H1 (cell line): ENCODE measurements at regions not wholly inside any gene's neighbourhood (a gene's known extent, or its start where the extent isn't known, plus 50 kb on each side); places are given as distances from the start of the nearest gene placed in this dataset.

Source experiments
- CTCF ChIA-PET: fragments of 300-600 bp; sonication (Branson Sonifier 250); formaldehyde crosslinking; loops from one replicate; lab custom pipeline; 2021; ENCODE audit not compliant: partially characterized antibody; lab: Charles Lee
- POLR2A ChIA-PET: fragments of 300-600 bp; sonication (Branson Sonifier 250); formaldehyde crosslinking; loops from one replicate; lab custom pipeline; 2021; ENCODE audit warnings: inconsistent platforms; ENCODE audit not compliant: partially characterized antibody; lab: Charles Lee
- DNase-seq, 2 experiments: peaks; one replicate each; pipeline versions ENCODE4 v3.0.0 to v3.0.0-alpha.2; 2010 to 2022; ENCODE audit warnings: low spot score in 2 of 2, low read depth in 1 of 2, mixed read lengths in 1 of 2
- FAIRE-seq: peaks from 2 replicates; lab custom pipeline; 2011; peaks lifted over from hg19 to GRCh38; lab: Jason Lieb, UNC
- H2AFZ ChIP-seq: 2 replicates; pipeline ENCODE4 v1.8.1; 2012; ENCODE audit warnings: low read length, inconsistent platforms
- H2AK5ac ChIP-seq: 2 replicates; pipeline ENCODE4 v1.6.1; 2013; ENCODE audit warnings: low read depth, low read length
- H2BK120ac ChIP-seq: replicated peaks from 2 replicates; pipeline ENCODE3; 2013; ENCODE audit warnings: low read depth, low read length, inconsistent platforms
- H2BK12ac ChIP-seq: 2 replicates; pipeline ENCODE4 v1.6.1; 2013; ENCODE audit warnings: low read depth, low read length
- H2BK15ac ChIP-seq: 2 replicates; pipeline ENCODE4 v1.6.1; 2013; ENCODE audit warnings: low read length
- H2BK20ac ChIP-seq: 2 replicates; pipeline ENCODE4 v1.6.1; 2013; ENCODE audit warnings: low read length
- H2BK5ac ChIP-seq: 2 replicates; pipeline ENCODE4 v1.6.1; 2013; ENCODE audit warnings: low read depth, low read length
- H3K14ac ChIP-seq: 2 replicates; pipeline ENCODE4 v1.6.1; 2013; ENCODE audit warnings: inconsistent platforms; ENCODE audit not compliant: insufficient read length
- H3K18ac ChIP-seq: 2 replicates; pipeline ENCODE4 v1.6.1; 2013; ENCODE audit warnings: low read length; ENCODE audit errors: extremely low read depth
- H3K23ac ChIP-seq: 2 replicates; pipeline ENCODE4 v1.6.1; 2013; ENCODE audit warnings: inconsistent platforms; ENCODE audit not compliant: insufficient read length
- H3K23me2 ChIP-seq: 2 replicates; pipeline ENCODE4 v1.6.1; 2013; ENCODE audit warnings: low read depth, low read length
- H3K27ac ChIP-seq: 2 replicates; pipeline ENCODE4 v1.6.1; 2011; ENCODE audit warnings: low read depth, low read length, inconsistent platforms
- H3K27me3 ChIP-seq, 4 experiments: replicated peaks in 1 of 4; 1 replicate in 1 of 4; 2 replicates in 3 of 4; pipeline versions ENCODE4 v1.6.1 to v1.8.1; 2011 to 2013; ENCODE audit warnings: low read length in 3 of 4, mild to moderate bottlenecking in 3 of 4, inconsistent platforms in 2 of 4, mixed read lengths in 2 of 4, moderate library complexity in 1 of 4; ENCODE audit not compliant: control insufficient read depth in 3 of 4, insufficient read depth in 3 of 4; ENCODE audit errors: extremely low read depth in 1 of 4
- H3K36me3 ChIP-seq, 4 experiments: 2 replicates each; pipeline versions ENCODE4 v1.6.1 to v1.8.1; 2011 to 2013; ENCODE audit warnings: mild to moderate bottlenecking in 4 of 4, low read length in 3 of 4, moderate library complexity in 2 of 4, control low read depth in 1 of 4, inconsistent platforms in 1 of 4; ENCODE audit not compliant: insufficient read depth in 4 of 4, control insufficient read depth in 2 of 4
- H3K4ac ChIP-seq: replicated peaks from 2 replicates; pipeline ENCODE3; 2013; ENCODE audit warnings: low read length, low read depth, mixed read lengths, inconsistent platforms; ENCODE audit not compliant: insufficient read length
- H3K4me1 ChIP-seq, 4 experiments: replicated peaks in 1 of 4; 1 replicate in 1 of 4; 2 replicates in 3 of 4; pipeline versions ENCODE4 v1.6.1 to v1.8.1; 2011 to 2013; ENCODE audit warnings: low read length in 3 of 4, inconsistent platforms in 2 of 4, mixed read lengths in 1 of 4; ENCODE audit not compliant: insufficient read depth in 4 of 4, control insufficient read depth in 3 of 4
- H3K4me2 ChIP-seq, 2 experiments: 2 replicates each; pipeline versions ENCODE4 v1.6.1 to v1.8.1; 2011 to 2013; ENCODE audit warnings: low read depth in 2 of 2, low read length in 2 of 2, control low read depth in 1 of 2, inconsistent platforms in 1 of 2, mild to moderate bottlenecking in 1 of 2; ENCODE audit not compliant: insufficient read depth in 1 of 2
- H3K4me3 ChIP-seq, 4 experiments: fragments of 200-600, 300-600 bp in 1 of 4; sonication (generic), shearing (Covaris generic), sonication (Bioruptor Twin) in 1 of 4; 2 replicates each; pipeline versions ENCODE4 v1.5.1 to v1.8.1; 2011 to 2016; ENCODE audit warnings: low read length in 4 of 4, low read depth in 3 of 4, control low read depth in 2 of 4, inconsistent platforms in 2 of 4, mild to moderate bottlenecking in 2 of 4, mixed read lengths in 1 of 4, moderate library complexity in 1 of 4; ENCODE audit not compliant: insufficient read depth in 2 of 4; ENCODE audit errors: extremely low read depth in 1 of 4
- H3K56ac ChIP-seq: replicated peaks from 2 replicates; pipeline ENCODE3; 2013; ENCODE audit warnings: low read depth, mild to moderate bottlenecking, mixed read lengths, low read length, inconsistent platforms; ENCODE audit not compliant: insufficient read length
- H3K79me1 ChIP-seq: 2 replicates; pipeline ENCODE4 v1.6.1; 2013; ENCODE audit warnings: low read depth, low read length, control low read depth
- H3K79me2 ChIP-seq, 2 experiments: 2 replicates each; pipeline versions ENCODE4 v1.6.1 to v1.8.1; 2012 to 2013; ENCODE audit warnings: low read length in 2 of 2, mild to moderate bottlenecking in 2 of 2, inconsistent platforms in 1 of 2; ENCODE audit not compliant: insufficient read depth in 2 of 2, control insufficient read depth in 1 of 2
- H3K9ac ChIP-seq, 4 experiments: replicated peaks in 1 of 4; 1 replicate in 1 of 4; 2 replicates in 3 of 4; pipeline versions ENCODE4 v1.6.1 to v1.8.1; 2011 to 2013; ENCODE audit warnings: low read depth in 3 of 4, low read length in 3 of 4, control low read depth in 2 of 4, mild to moderate bottlenecking in 2 of 4, moderate library complexity in 2 of 4, inconsistent platforms in 1 of 4; ENCODE audit errors: extremely low read depth in 1 of 4
- H3K9me3 ChIP-seq, 2 experiments: 2 replicates each; pipeline versions ENCODE4 v1.6.1 to v1.8.1; 2012 to 2013; ENCODE audit warnings: mild to moderate bottlenecking in 2 of 2, moderate library complexity in 2 of 2, control low read depth in 1 of 2, inconsistent platforms in 1 of 2, low read depth in 1 of 2, low read length in 1 of 2, mixed read lengths in 1 of 2; ENCODE audit not compliant: insufficient read depth in 2 of 2
- H4K20me1 ChIP-seq, 2 experiments: replicated peaks in 1 of 2; 2 replicates each; pipeline versions ENCODE3 to v1.8.1; 2011 to 2013; ENCODE audit warnings: inconsistent platforms in 2 of 2, low read length in 2 of 2, mild to moderate bottlenecking in 1 of 2; ENCODE audit not compliant: insufficient read depth in 2 of 2, control insufficient read depth in 1 of 2
- H4K5ac ChIP-seq: 2 replicates; pipeline ENCODE4 v1.6.1; 2013; ENCODE audit warnings: low read length, low read depth, mixed read lengths, inconsistent platforms; ENCODE audit not compliant: insufficient read length
- H4K8ac ChIP-seq: 2 replicates; pipeline ENCODE4 v1.8.0; 2013; ENCODE audit warnings: mild to moderate bottlenecking, moderate library complexity, low read length, inconsistent platforms; ENCODE audit not compliant: insufficient read depth; ENCODE audit errors: extremely low read depth
- H4K91ac ChIP-seq: replicated peaks from 2 replicates; pipeline ENCODE3; 2013; ENCODE audit warnings: low read length, mixed read lengths, inconsistent platforms; ENCODE audit not compliant: insufficient read length
- FOSL1 ChIP-seq: IDR thresholded peaks from 2 replicates; pipeline ENCODE4 v1.6.1; 2011; ENCODE audit warnings: mild to moderate bottlenecking, low read depth, low read length, moderate library complexity; ENCODE audit not compliant: insufficient read depth
- GTF2F1 ChIP-seq: IDR thresholded peaks from 2 replicates; pipeline ENCODE4 v1.6.1; 2012; ENCODE audit warnings: low read depth, low read length, improper control_type of control experiment, borderline replicate concordance
- HDAC6 ChIP-seq: IDR thresholded peaks from one replicate; pipeline ENCODE4 v1.7.1; 2012; ENCODE audit warnings: low read depth, mild to moderate bottlenecking, inconsistent platforms, low read length, moderate library complexity
- KDM4A ChIP-seq: IDR thresholded peaks from one replicate; pipeline ENCODE4 v1.7.1; 2012; ENCODE audit warnings: low read depth, mild to moderate bottlenecking, moderate library complexity, low read length, inconsistent platforms; ENCODE audit not compliant: severe bottlenecking
- NANOG ChIP-seq: IDR thresholded peaks from 2 replicates; pipeline ENCODE4 v1.6.1; 2011; ENCODE audit warnings: low read length, low read depth, mild to moderate bottlenecking, inconsistent platforms; ENCODE audit not compliant: insufficient read depth, poor library complexity, severe bottlenecking
- NRF1 ChIP-seq: IDR thresholded peaks from 2 replicates; pipeline ENCODE4 v1.6.1; 2011; ENCODE audit warnings: mild to moderate bottlenecking, low read depth, low read length, improper control_type of control experiment
- POLR2A ChIP-seq, 2 experiments: IDR thresholded peaks; 1 replicate in 1 of 2; 2 replicates in 1 of 2; pipeline ENCODE4 v1.6.1; 2011; ENCODE audit warnings: low read depth in 2 of 2, low read length in 2 of 2, mild to moderate bottlenecking in 2 of 2; ENCODE audit errors: control extremely low read depth in 1 of 2
- RAD21 ChIP-seq, 2 experiments: IDR thresholded peaks in 1 of 2; conservative IDR thresholded peaks in 1 of 2; 2 replicates each; pipeline ENCODE4 v1.6.1; 2011; ENCODE audit warnings: low read depth in 2 of 2, low read length in 2 of 2, improper control_type of control experiment in 1 of 2, inconsistent platforms in 1 of 2, mild to moderate bottlenecking in 1 of 2, moderate library complexity in 1 of 2
- RNF2 ChIP-seq: fragments of 200-900, 300-1000 bp; sonication (generic); IDR thresholded peaks from 2 replicates; pipeline ENCODE4 v1.7.1; 2016; ENCODE audit warnings: borderline replicate concordance, low read depth, mild to moderate bottlenecking, antibody characterized with exemption, low read length; ENCODE audit not compliant: poor library complexity, severe bottlenecking; ENCODE audit errors: missing control alignments
- RXRA ChIP-seq: IDR thresholded peaks from 2 replicates; pipeline ENCODE4 v1.6.1; 2011; ENCODE audit warnings: low read depth, mild to moderate bottlenecking, low read length, moderate library complexity; ENCODE audit not compliant: insufficient read depth
- SIX5 ChIP-seq: IDR thresholded peaks from 2 replicates; pipeline ENCODE4 v1.6.1; 2011; ENCODE audit warnings: mild to moderate bottlenecking, low read depth, low read length
- SRF ChIP-seq: IDR thresholded peaks from 2 replicates; pipeline ENCODE4 v1.6.1; 2011; ENCODE audit warnings: mild to moderate bottlenecking, low read depth, low read length, moderate library complexity
- TEAD4 ChIP-seq: IDR thresholded peaks from 2 replicates; pipeline ENCODE4 v1.6.1; 2012; ENCODE audit warnings: low read depth, low read length, inconsistent platforms, mixed read lengths
- WGBS, 2 experiments: shearing (Covaris generic) in 1 of 2; methylation state at CpG; one replicate each; pipeline versions ENCODE4 v1.1.6 to v1.1.7; 2013 to 2015; ENCODE audit warnings: low lambda C conversion rate in 2 of 2, mixed read lengths in 2 of 2, inconsistent platforms in 1 of 2, low coverage in 1 of 2, missing lambda C conversion rate in 1 of 2; ENCODE audit not compliant: insufficient replicate concordance in 2 of 2, insufficient coverage in 1 of 2, insufficient read length in 1 of 2; ENCODE audit errors: extremely low coverage in 1 of 2, missing lambda C conversion rate in 1 of 2; 5-methylcytosine and 5-hydroxymethylcytosine counted together
- TF ChIP-seq, protein P1 (sequence below): IDR thresholded peaks from 2 replicates; pipeline ENCODE4 v1.6.1; 2011; ENCODE audit warnings: low read depth, mild to moderate bottlenecking, low read length; ENCODE audit not compliant: insufficient read depth

DNA sequence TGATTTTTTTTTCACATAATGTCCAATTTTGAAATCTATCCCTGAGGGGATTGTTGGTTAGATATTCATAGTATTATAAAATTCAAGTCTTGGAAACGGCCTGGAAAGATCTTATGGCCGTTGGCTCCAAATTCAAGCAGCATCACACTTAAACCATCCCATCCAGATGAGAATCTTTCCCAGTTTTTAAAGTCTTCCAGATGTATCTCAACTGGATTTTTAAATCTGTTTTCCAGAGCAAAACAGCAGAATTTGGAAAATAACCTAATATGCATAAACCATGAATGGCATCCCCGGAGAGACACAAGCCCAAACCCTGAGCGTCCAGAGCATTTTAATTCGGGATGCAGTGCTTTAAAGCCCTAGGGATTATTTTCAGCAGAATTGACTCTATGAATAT lies 208.2 kb upstream of the PRKCQ start:
- Histone ChIP-seq H2BK120ac (no peak overlapping the region), H3K9me3 (no peaks in the 10 kb centered on the region), H3K36me3 (peaks cover 0 to 6% (median 0%) of the 10 kb centered on the region in 4 experiments; a peak in 1 of 8 replicates), H3K4me2 (no peak overlapping the region), H4K5ac (no peak overlapping the region), H3K9ac (no peak overlapping the region), H3K79me1 (no peaks in the 10 kb centered on the region), H3K79me2 (no peaks in the 10 kb centered on the region), H3K18ac (no peak overlapping the region), H4K20me1 (no peaks in the 10 kb centered on the region), H3K4me1 (peaks cover 0 to 18% (median 3%) of the 10 kb centered on the region in 4 experiments; a peak in 6 of 7 replicates), H4K8ac (no peak overlapping the region), H3K56ac (no peak overlapping the region), H3K27ac (no peak overlapping the region), H4K91ac (no peak overlapping the region), H2BK5ac (no peak overlapping the region), H3K27me3 (no peaks in the 10 kb centered on the region), H2AFZ (no peak overlapping the region), H3K23ac (no peak overlapping the region), H2AK5ac (no peak overlapping the region), H3K4me3 (no peak overlapping the region), H3K14ac (no peak overlapping the region), H2BK15ac (no peak overlapping the region), H2BK20ac (no peak overlapping the region), H3K23me2 (peaks cover 6% of the 10 kb centered on the region; the same call in 1 of the 2 replicates), H3K4ac (no peak overlapping the region), H2BK12ac (no peak overlapping the region)
- WGBS, 2 experiments = 91% methylated on average over 5 of the region's 5 CpGs; no CpG with 5 or more reads in 1 of the 2 experiments
- POLR2A ChIA-PET = no interaction called here
- DNase-seq (no peak), FAIRE-seq (no peak)
- CTCF ChIA-PET = interaction anchor here (0.8 to 1.2 kb wide), 3 partner anchors 38 to 127 kb away, joined by 3 read pairs; no protein-coding TSS in a partner anchor
- TF ChIP-seq GTF2F1 = no peak
- no peak for TF ChIP-seq POLR2A (IDR thresholded peaks at IDR 0.05; ENCODE audit: control extremely low read depth in 1 of 2, low read depth in 2 of 2, low read length in 2 of 2)
- no peak for TF ChIP-seq SRF
- TF ChIP-seq, protein P1, sequence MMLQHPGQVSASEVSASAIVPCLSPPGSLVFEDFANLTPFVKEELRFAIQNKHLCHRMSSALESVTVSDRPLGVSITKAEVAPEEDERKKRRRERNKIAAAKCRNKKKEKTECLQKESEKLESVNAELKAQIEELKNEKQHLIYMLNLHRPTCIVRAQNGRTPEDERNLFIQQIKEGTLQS = no peak
- TF ChIP-seq SIX5 = no peak
- no peak for TF ChIP-seq KDM4A
- TF ChIP-seq NRF1 = no peak
- no peak for TF ChIP-seq FOSL1
- no peak for TF ChIP-seq RNF2
- no peak for TF ChIP-seq NANOG
- TF ChIP-seq HDAC6 = no peak
- no peak for TF ChIP-seq RXRA
- TF ChIP-seq TEAD4 = no peak
- TF ChIP-seq RAD21 (IDR thresholded peaks at IDR 0.05 in 1 of 2, conservative IDR thresholded peaks at IDR 0.05 in 1 of 2; ENCODE audit: low read depth in 2 of 2, low read length in 2 of 2) = no peak
